ENCODE measurements at regions not wholly inside any gene's neighbourhood (a gene's known extent, or its start where the extent isn't known, plus 50 kb on each side); places are given as distances from the start of the nearest gene placed in this dataset.

GRCh38 chr4:178423366-178423765, 981.1 kb upstream of the AGA start:
- intact Hi-C loops (cut with DNase I), result no loop called here
- H3K4me1 ChIP-seq (ENCODE audit: control insufficient read depth in 2 of 3, insufficient read depth in 2 of 3, low read depth in 1 of 3, low read length in 3 of 3), result no peaks in the 10 kb centered on the region
- no peak for FAIRE-seq
- H3K27ac ChIP-seq (ENCODE audit: low read depth in 2 of 2, low read length in 2 of 2), result no peak overlapping the region
- no peak for DNase-seq
- H3K27me3 ChIP-seq (ENCODE audit: control insufficient read depth, insufficient read depth, low read length), result no peaks in the 10 kb centered on the region
- no peaks in the 10 kb centered on the region for H3K36me3 ChIP-seq (ENCODE audit: control insufficient read depth in 2 of 3, insufficient read depth in 3 of 3, low read length in 3 of 3)
- H3K4me3 ChIP-seq (ENCODE audit: low read length in 3 of 3), result no peak overlapping the region
- no peak for TF ChIP-seq CTCF (IDR thresholded peaks at IDR 0.05; ENCODE audit: borderline replicate concordance, extremely low read depth, insufficient read depth)
- no peak overlapping the region for H3K9ac ChIP-seq (ENCODE audit: low read length in 3 of 3)
- no peaks in the 10 kb centered on the region for H3K9me3 ChIP-seq (ENCODE audit: control insufficient read depth in 2 of 3, insufficient read depth in 1 of 3, low read length in 3 of 3)

GRCh38 chr4:178426871-178427270, 984.6 kb upstream of the AGA start:
- Histone ChIP-seq H3K27me3 (ENCODE audit: control insufficient read depth, insufficient read depth, low read length) (no peaks in the 10 kb centered on the region), H3K36me3 (ENCODE audit: control insufficient read depth in 2 of 3, insufficient read depth in 3 of 3, low read length in 3 of 3) (no peaks in the 10 kb centered on the region), H3K4me1 (ENCODE audit: control insufficient read depth in 2 of 3, insufficient read depth in 2 of 3, low read depth in 1 of 3, low read length in 3 of 3) (no peaks in the 10 kb centered on the region), H3K9me3 (ENCODE audit: control insufficient read depth in 2 of 3, insufficient read depth in 1 of 3, low read length in 3 of 3) (no peaks in the 10 kb centered on the region), H3K4me3 (ENCODE audit: low read length in 3 of 3) (no peak overlapping the region), H3K9ac (ENCODE audit: low read length in 3 of 3) (no peak overlapping the region), H3K27ac (ENCODE audit: low read depth in 2 of 2, low read length in 2 of 2) (no peak overlapping the region)
- intact Hi-C loops (cut with DNase I), result no loop called here
- no peak for DNase-seq
- no peak for FAIRE-seq
- no peak for TF ChIP-seq CTCF (IDR thresholded peaks at IDR 0.05; ENCODE audit: borderline replicate concordance, extremely low read depth, insufficient read depth)

- FAIRE-seq (no peak), DNase-seq (no peak)
- H3K9ac ChIP-seq (ENCODE audit: low read length in 3 of 3), result no peak overlapping the region
- intact Hi-C loops (cut with DNase I), result no loop called here
- no peak for TF ChIP-seq CTCF (IDR thresholded peaks at IDR 0.05; ENCODE audit: borderline replicate concordance, extremely low read depth, insufficient read depth)
- H3K27me3 ChIP-seq (ENCODE audit: control insufficient read depth, insufficient read depth, low read length), result no peaks in the 10 kb centered on the region
- H3K27ac ChIP-seq (ENCODE audit: low read depth in 2 of 2, low read length in 2 of 2), result no peak overlapping the region
- no peaks in the 10 kb centered on the region for H3K9me3 ChIP-seq (ENCODE audit: control insufficient read depth in 2 of 3, insufficient read depth in 1 of 3, low read length in 3 of 3)
- H3K36me3 ChIP-seq (ENCODE audit: control insufficient read depth in 2 of 3, insufficient read depth in 3 of 3, low read length in 3 of 3), result no peaks in the 10 kb centered on the region
- H3K4me1 ChIP-seq (ENCODE audit: control insufficient read depth in 2 of 3, insufficient read depth in 2 of 3, low read depth in 1 of 3, low read length in 3 of 3), result no peaks in the 10 kb centered on the region
- no peak overlapping the region for H3K4me3 ChIP-seq (ENCODE audit: low read length in 3 of 3)
Observed at GRCh38 chr4:178427663-178428062, 985.4 kb upstream of the AGA start.

- Histone ChIP-seq H3K27me3 (ENCODE audit: control insufficient read depth, insufficient read depth, low read length) (no peaks in the 10 kb centered on the region), H3K9me3 (ENCODE audit: control insufficient read depth in 2 of 3, insufficient read depth in 1 of 3, low read length in 3 of 3) (no peaks in the 10 kb centered on the region), H3K4me1 (ENCODE audit: control insufficient read depth in 2 of 3, insufficient read depth in 2 of 3, low read depth in 1 of 3, low read length in 3 of 3) (no peaks in the 10 kb centered on the region), H3K9ac (ENCODE audit: low read length in 3 of 3) (no peak overlapping the region), H3K36me3 (ENCODE audit: control insufficient read depth in 2 of 3, insufficient read depth in 3 of 3, low read length in 3 of 3) (no peaks in the 10 kb centered on the region), H3K27ac (ENCODE audit: low read depth in 2 of 2, low read length in 2 of 2) (no peak overlapping the region), H3K4me3 (ENCODE audit: low read length in 3 of 3) (no peak overlapping the region)
- no peak for FAIRE-seq
- intact Hi-C loops (cut with DNase I), result no loop called here
- TF ChIP-seq CTCF (IDR thresholded peaks at IDR 0.05; ENCODE audit: borderline replicate concordance, extremely low read depth, insufficient read depth), result no peak
- no peak for DNase-seq
Observed at GRCh38 chr4:178448372-178449035, 1006.3 kb upstream of the AGA start.

Data from kidney (tissue), 13 donors.